ENCODE measurements at regions not wholly inside any gene's neighbourhood (a gene's known extent, or its start where the extent isn't known, plus 50 kb on each side); places are given as distances from the start of the nearest gene placed in this dataset.

DNA sequence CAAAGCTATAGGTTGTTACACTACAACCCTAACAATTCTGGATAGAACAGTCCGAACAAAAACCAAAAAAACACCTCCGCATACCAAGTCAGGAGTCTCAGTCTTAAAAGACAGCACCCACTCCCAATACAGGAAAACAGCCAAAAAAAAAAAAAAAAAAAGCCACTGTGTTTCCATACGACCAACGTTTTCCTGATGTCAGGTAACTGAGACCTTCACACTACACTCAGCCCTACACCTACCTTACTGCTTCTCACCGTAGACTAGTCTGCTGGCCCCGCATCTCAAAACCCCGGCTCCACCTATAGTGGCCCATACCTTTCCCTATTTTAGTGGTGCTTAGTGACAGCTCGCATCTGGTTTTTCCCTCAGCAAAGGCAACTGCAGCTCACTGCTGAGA, 339.5 kb upstream of the ADAMTS9 start:
- TF ChIP-seq CTCF (conservative IDR thresholded peaks at IDR 0.05; ENCODE audit: low read depth, low read length) = no peak
- H3K4me3 ChIP-seq (ENCODE audit: low read depth, low read length) = no peak overlapping the region
- DNase-seq (ENCODE audit: low read depth) = no peak

DNA sequence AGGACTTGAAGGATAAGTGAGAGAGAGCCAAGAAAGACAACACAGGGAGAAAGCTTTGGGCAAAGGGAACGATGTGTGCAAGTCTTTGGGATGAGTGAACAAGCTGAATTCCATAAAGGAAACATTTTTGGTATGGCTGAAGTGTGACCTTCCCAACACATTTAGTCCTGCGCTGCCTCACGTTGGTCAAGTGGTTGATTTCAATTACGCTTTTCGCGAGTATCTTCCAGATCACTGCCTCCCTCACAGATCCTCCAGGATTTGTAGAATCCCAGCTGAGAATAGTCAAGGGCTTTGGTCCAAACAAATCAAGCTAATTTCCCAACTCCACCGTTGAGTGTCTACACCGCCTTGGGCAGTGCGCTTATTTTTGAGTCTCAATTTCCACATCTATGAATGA, 338.4 kb upstream of the ADAMTS9 start:
- no peak for DNase-seq (ENCODE audit: low read depth)
- no peak for TF ChIP-seq CTCF (conservative IDR thresholded peaks at IDR 0.05; ENCODE audit: low read depth, low read length)
- H3K4me3 ChIP-seq (ENCODE audit: low read depth, low read length) = no peak overlapping the region

DNA sequence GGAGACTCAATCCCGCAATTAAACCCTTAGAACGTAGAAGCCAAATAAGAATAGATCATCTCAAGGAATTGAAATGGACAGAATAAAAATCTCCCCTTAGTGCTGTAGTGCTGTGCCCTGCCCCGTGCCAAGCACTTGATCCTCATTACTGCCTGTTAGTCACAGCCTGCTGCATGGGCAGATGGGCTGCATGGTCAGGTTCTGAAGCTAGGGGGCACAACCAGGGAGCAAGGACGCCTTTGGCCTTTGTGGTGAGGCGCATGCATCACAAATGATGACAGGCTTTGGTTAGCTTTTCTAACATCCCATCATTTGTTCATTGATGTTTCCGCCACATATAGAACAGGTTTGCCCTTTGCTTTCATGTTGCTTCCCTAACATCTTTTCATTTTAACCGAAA, 336.3 kb upstream of the ADAMTS9 start:
- DNase-seq (ENCODE audit: low read depth) = no peak
- peak; percentile 20 for TF ChIP-seq CTCF (conservative IDR thresholded peaks at IDR 0.05; ENCODE audit: low read depth, low read length)
- no peak overlapping the region for H3K4me3 ChIP-seq (ENCODE audit: low read depth, low read length)

DNA sequence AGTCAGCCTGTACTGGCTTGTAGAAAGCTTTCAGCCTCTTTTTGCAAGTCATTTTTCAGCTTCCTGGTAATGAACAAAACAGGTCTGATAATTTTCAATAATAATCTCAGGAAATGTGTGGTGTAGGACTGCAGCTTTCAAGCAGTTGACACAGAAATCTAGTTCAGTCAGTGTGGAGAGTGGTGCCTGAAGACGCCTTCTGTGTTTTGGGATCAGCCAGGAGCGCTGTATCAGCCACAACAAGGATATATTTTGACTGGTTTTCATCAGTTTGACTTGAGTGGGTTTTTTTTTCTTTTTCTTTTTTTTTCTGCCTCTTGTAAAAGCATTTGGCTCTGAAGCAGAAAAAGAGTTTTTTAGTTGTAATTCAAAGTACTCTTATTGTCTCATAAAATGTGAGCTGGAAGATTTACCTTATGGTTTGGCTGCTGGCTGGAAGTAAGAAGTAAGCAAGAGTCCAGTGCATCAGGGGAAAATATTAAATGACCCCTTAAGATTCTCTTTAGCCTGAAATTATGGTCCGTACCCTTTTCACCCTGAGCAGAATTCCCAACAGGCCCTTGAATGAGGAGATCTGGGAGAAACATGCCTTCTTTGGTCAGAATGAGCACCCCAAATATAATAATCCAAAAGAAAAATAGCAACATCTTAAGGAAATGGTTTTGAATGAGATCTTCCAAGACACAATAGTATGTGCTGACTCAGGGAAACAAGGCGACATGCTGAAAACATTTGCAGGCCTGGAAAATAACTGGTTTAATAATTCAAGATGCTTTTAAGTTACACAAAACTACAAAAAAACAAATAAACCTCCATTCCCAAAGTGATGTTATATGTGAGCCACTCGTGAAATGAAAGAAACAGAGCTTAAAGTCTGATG, 332.7 kb upstream of the ADAMTS9 start:
- H3K4me3 ChIP-seq (ENCODE audit: low read depth, low read length) = no peak overlapping the region
- TF ChIP-seq CTCF (conservative IDR thresholded peaks at IDR 0.05; ENCODE audit: low read depth, low read length) = no peak
- no peak for DNase-seq (ENCODE audit: low read depth)

GRCh38 chr3:65019443-65020055, 331.7 kb upstream of the ADAMTS9 start:
- peak; percentile 7 for DNase-seq (ENCODE audit: low read depth)
- no peak for TF ChIP-seq CTCF (conservative IDR thresholded peaks at IDR 0.05; ENCODE audit: low read depth, low read length)

GRCh38 chr3:65018801-65019200, 331.0 kb upstream of the ADAMTS9 start:
- no peak for TF ChIP-seq CTCF (conservative IDR thresholded peaks at IDR 0.05; ENCODE audit: low read depth, low read length)
- H3K4me3 ChIP-seq (ENCODE audit: low read depth, low read length) = no peak overlapping the region
- DNase-seq (ENCODE audit: low read depth) = no peak

More at GRCh38 chr3:65019443-65020055, 331.7 kb upstream of the ADAMTS9 start:
- H3K4me3 ChIP-seq (ENCODE audit: low read depth, low read length) = no peak overlapping the region
